Spleen (tissue), 11 donors: ENCODE measurements at regions not wholly inside any gene's neighbourhood (a gene's known extent, or its start where the extent isn't known, plus 50 kb on each side); places are given as distances from the start of the nearest gene placed in this dataset.

ENCODE experiments used
- DNase-seq: peaks from one replicate; pipeline ENCODE4 v3.0.0-alpha.2; 2020
- H3K27ac ChIP-seq, 8 donors: fragments of 200-600 bp; sonication (generic) in 7 of 8; 1 replicate in 4 of 8; 2 replicates in 4 of 8; pipeline versions ENCODE4 v1.5.0 to v1.8.0; 2016 to 2021; ENCODE audit warnings: inconsistent platforms in 4 of 8, mild to moderate bottlenecking in 4 of 8, moderate library complexity in 1 of 8
- H3K27me3 ChIP-seq, 7 donors: fragments of 200-600 bp; sonication (generic) in 6 of 7; replicated peaks in 1 of 7; 1 replicate in 4 of 7; 2 replicates in 3 of 7; pipeline versions ENCODE4 v1.5.0 to v1.8.0; 2016 to 2021; ENCODE audit warnings: inconsistent platforms in 3 of 7, mild to moderate bottlenecking in 1 of 7
- H3K36me3 ChIP-seq, 6 donors: fragments of 200-600 bp; sonication (generic) in 5 of 6; 1 replicate in 4 of 6; 2 replicates in 2 of 6; pipeline versions ENCODE4 v1.5.0 to v1.8.0; 2016 to 2021; ENCODE audit warnings: inconsistent platforms in 2 of 6
- H3K4me1 ChIP-seq, 6 donors: fragments of 200-600 bp; sonication (generic) in 5 of 6; 1 replicate in 3 of 6; 2 replicates in 3 of 6; pipeline versions ENCODE4 v1.5.0 to v1.8.0; 2016 to 2021; ENCODE audit warnings: inconsistent platforms in 3 of 6
- H3K4me3 ChIP-seq, 8 donors: fragments of 200-600 bp; sonication (generic) in 7 of 8; 1 replicate in 4 of 8; 2 replicates in 4 of 8; pipeline versions ENCODE4 v1.5.0 to v1.8.0; 2016 to 2021; ENCODE audit warnings: inconsistent platforms in 4 of 8, mild to moderate bottlenecking in 4 of 8, moderate library complexity in 2 of 8
- H3K9me3 ChIP-seq, 8 donors: fragments of 200-600 bp; sonication (generic) in 7 of 8; 1 replicate in 4 of 8; 2 replicates in 4 of 8; pipeline versions ENCODE4 v1.5.0 to v1.8.0; 2016 to 2021; ENCODE audit warnings: inconsistent platforms in 4 of 8
- CTCF ChIP-seq, 11 experiments: fragments of 200-600 bp in 7 of 11; fragments of 450-650 bp in 4 of 11; sonication (generic) in 4 of 11; IDR thresholded peaks in 8 of 11; conservative IDR thresholded peaks in 3 of 11; 1 replicate in 7 of 11; 2 replicates in 4 of 11; pipeline versions ENCODE4 v1.4.0 to v1.8.0; 2016 to 2021; ENCODE audit warnings: antibody characterized with exemption in 11 of 11, inconsistent platforms in 4 of 11, mild to moderate bottlenecking in 1 of 11
- POLR2A ChIP-seq, 3 donors: fragments of 450-650 bp; IDR thresholded peaks; one replicate each; pipeline ENCODE4 v1.5.1; 2017; ENCODE audit warnings: antibody characterized with exemption in 3 of 3, mild to moderate bottlenecking in 1 of 3
- POLR2AphosphoS5 ChIP-seq, 3 donors: sonication (generic); formaldehyde crosslinking; IDR thresholded peaks; one replicate each; pipeline ENCODE4 v1.5.1; 2017; ENCODE audit warnings: antibody characterized with exemption in 3 of 3
- WGBS, 5 donors: extraction: QIAGEN DNeasy Blood & Tissue Kit in 3 of 5; methylation state at CpG; one replicate each; pipeline versions ENCODE4 v1.1.5 to v1.1.7; 2013 to 2018; 5-methylcytosine and 5-hydroxymethylcytosine counted together
- intact Hi-C: fragments of 100-400 bp; cut with DNase I; formaldehyde crosslinking; loops from one replicate; pipeline ENCODE4 v1.15.0; 2023; ENCODE audit warnings: low total_unique reads
- donor health status: healthy with polysubstance abuse.
- donor health status: DM: no; HTN: no; CAD: no; lungs with moderate emphysema.
- donor health status: DM: no; HTN: no; CAD: no.
- donor health status: Bipolar disorder and iron deficiency.
- donor health status: healthy.
- donor health status: DM: no; HTN: no; CAD: no.
- donor health status: DM: yes; HTN: yes; CAD: no.

GRCh38 chr20:54291339-54292010 is 83.6 kb downstream of the PFDN4 start:
- H3K4me1 ChIP-seq = no peaks in the 10 kb centered on the region
- DNase-seq = no peak
- H3K9me3 ChIP-seq = no peaks in the 10 kb centered on the region
- no peak overlapping the region for H3K27ac ChIP-seq
- intact Hi-C loops = no loop called here
- H3K4me3 ChIP-seq = no peak overlapping the region
- TF ChIP-seq POLR2A (IDR thresholded peaks at IDR 0.05) (no peak), CTCF (IDR thresholded peaks at IDR 0.05 in 8 of 11, conservative IDR thresholded peaks at IDR 0.05 in 3 of 11) (no peak), POLR2AphosphoS5 (IDR thresholded peaks at IDR 0.05) (no peak)
- H3K36me3 ChIP-seq = no peaks in the 10 kb centered on the region
- WGBS, 5 donors = 54 to 73% (median 65%) methylated on average over 3 of the region's 3 CpGs
- peaks cover 0 to 24% (median 0%) of the 10 kb centered on the region in 7 donors for H3K27me3 ChIP-seq

- Histone ChIP-seq H3K4me1 (no peaks in the 10 kb centered on the region), H3K4me3 (no peak overlapping the region), H3K9me3 (no peaks in the 10 kb centered on the region), H3K36me3 (no peaks in the 10 kb centered on the region), H3K27ac (no peak overlapping the region), H3K27me3 (peaks cover 0 to 24% (median 0%) of the 10 kb centered on the region in 7 donors)
- 77 to 87% (median 79%) methylated on average over 3 of the region's 3 CpGs for WGBS, 5 donors
- TF ChIP-seq POLR2A (IDR thresholded peaks at IDR 0.05) (no peak), CTCF (IDR thresholded peaks at IDR 0.05 in 8 of 11, conservative IDR thresholded peaks at IDR 0.05 in 3 of 11) (no peak), POLR2AphosphoS5 (IDR thresholded peaks at IDR 0.05) (no peak)
- DNase-seq = no peak
- intact Hi-C loops = no loop called here
Measured at GRCh38 chr20:54292185-54292584, 84.3 kb downstream of the PFDN4 start.

- no peak for DNase-seq
- Histone ChIP-seq H3K4me1 (no peaks in the 10 kb centered on the region), H3K36me3 (no peaks in the 10 kb centered on the region), H3K4me3 (no peak overlapping the region), H3K9me3 (no peaks in the 10 kb centered on the region), H3K27me3 (peaks cover 0 to 24% (median 0%) of the 10 kb centered on the region in 7 donors), H3K27ac (no peak overlapping the region)
- TF ChIP-seq POLR2A (IDR thresholded peaks at IDR 0.05) (no peak), POLR2AphosphoS5 (IDR thresholded peaks at IDR 0.05) (no peak), CTCF (IDR thresholded peaks at IDR 0.05 in 8 of 11, conservative IDR thresholded peaks at IDR 0.05 in 3 of 11) (no peak)
- intact Hi-C loops = no loop called here
- WGBS, 5 donors = 52 to 79% (median 56%) methylated on average over 2 of the region's 2 CpGs
Measured at GRCh38 chr20:54293526-54293925, 85.6 kb downstream of the PFDN4 start.

GRCh38 chr20:54294094-54294493 is 86.2 kb downstream of the PFDN4 start:
- Histone ChIP-seq H3K27ac (no peak overlapping the region), H3K9me3 (no peaks in the 10 kb centered on the region), H3K27me3 (peaks cover 0 to 24% (median 0%) of the 10 kb centered on the region in 7 donors), H3K36me3 (no peaks in the 10 kb centered on the region), H3K4me3 (no peak overlapping the region), H3K4me1 (no peaks in the 10 kb centered on the region)
- no peak for TF ChIP-seq CTCF (IDR thresholded peaks at IDR 0.05 in 8 of 11, conservative IDR thresholded peaks at IDR 0.05 in 3 of 11)
- no peak for TF ChIP-seq POLR2AphosphoS5 (IDR thresholded peaks at IDR 0.05)
- TF ChIP-seq POLR2A (IDR thresholded peaks at IDR 0.05) = no peak
- no peak for DNase-seq
- 65 to 80% (median 72%) methylated on average over 2 of the region's 2 CpGs for WGBS, 5 donors
- intact Hi-C loops = no loop called here
